Fibroblast of villous mesenchyme (primary cell): ENCODE measurements at regions not wholly inside any gene's neighbourhood (a gene's known extent, or its start where the extent isn't known, plus 50 kb on each side); places are given as distances from the start of the nearest gene placed in this dataset.

ENCODE experiments used
- DNase-seq: peaks from one replicate; pipeline ENCODE4 v3.0.0-alpha.2; 2010; ENCODE audit warnings: low read depth
- H3K4me3 ChIP-seq: 2 replicates; pipeline ENCODE4 v1.5.1; 2011; ENCODE audit warnings: low read depth, mild to moderate bottlenecking, low read length
- TF ChIP-seq, protein P1 (sequence below): IDR thresholded peaks from 2 replicates; pipeline ENCODE4 v1.5.1; 2012; ENCODE audit warnings: low read depth, mild to moderate bottlenecking, low read length; ENCODE audit not compliant: insufficient read depth

DNA sequence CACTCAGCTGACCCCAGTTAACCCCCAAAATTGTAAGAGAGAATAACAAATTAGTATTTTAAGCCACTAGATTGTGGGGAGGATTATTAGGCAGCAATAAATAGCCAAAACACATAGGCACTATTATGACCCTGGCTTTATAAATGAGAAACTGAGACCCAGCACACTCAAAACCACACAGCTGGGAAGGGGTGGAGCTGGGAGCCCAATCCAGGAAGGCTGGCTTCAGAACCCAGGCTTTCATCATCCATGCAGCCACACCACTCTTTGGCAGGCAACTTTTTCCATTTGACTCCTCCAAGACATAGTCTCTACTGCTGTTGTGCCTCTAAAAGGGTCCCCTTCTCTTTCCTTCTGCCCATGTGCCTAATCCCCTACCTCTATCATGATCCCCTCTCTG, 253.8 kb downstream of the DHX15 start:
- no peak overlapping the region for H3K4me3 ChIP-seq
- no peak for DNase-seq
- TF ChIP-seq, protein P1, sequence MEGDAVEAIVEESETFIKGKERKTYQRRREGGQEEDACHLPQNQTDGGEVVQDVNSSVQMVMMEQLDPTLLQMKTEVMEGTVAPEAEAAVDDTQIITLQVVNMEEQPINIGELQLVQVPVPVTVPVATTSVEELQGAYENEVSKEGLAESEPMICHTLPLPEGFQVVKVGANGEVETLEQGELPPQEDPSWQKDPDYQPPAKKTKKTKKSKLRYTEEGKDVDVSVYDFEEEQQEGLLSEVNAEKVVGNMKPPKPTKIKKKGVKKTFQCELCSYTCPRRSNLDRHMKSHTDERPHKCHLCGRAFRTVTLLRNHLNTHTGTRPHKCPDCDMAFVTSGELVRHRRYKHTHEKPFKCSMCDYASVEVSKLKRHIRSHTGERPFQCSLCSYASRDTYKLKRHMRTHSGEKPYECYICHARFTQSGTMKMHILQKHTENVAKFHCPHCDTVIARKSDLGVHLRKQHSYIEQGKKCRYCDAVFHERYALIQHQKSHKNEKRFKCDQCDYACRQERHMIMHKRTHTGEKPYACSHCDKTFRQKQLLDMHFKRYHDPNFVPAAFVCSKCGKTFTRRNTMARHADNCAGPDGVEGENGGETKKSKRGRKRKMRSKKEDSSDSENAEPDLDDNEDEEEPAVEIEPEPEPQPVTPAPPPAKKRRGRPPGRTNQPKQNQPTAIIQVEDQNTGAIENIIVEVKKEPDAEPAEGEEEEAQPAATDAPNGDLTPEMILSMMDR: no peak

DNA sequence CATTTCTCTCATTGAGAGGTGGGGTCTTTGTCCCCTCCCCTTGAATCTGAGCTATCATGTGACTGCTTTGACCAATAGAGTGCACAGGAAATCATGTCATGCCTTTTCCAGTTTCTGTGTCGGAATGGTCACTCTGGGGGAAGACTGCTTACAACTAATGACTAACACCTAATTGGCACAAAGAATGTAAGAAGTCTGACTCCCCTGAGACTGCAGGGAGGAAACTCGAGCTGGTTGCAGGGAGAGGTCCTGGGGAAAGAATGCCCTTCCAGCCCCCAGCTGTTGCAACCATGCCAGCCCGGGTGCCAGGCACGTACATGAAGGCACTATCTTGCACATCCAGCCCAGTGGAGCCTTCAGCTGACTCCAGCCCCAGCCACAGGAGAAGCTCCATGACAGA, 254.2 kb downstream of the DHX15 start:
- TF ChIP-seq, protein P1: no peak
- H3K4me3 ChIP-seq: no peak overlapping the region
- DNase-seq: no peak

DNA sequence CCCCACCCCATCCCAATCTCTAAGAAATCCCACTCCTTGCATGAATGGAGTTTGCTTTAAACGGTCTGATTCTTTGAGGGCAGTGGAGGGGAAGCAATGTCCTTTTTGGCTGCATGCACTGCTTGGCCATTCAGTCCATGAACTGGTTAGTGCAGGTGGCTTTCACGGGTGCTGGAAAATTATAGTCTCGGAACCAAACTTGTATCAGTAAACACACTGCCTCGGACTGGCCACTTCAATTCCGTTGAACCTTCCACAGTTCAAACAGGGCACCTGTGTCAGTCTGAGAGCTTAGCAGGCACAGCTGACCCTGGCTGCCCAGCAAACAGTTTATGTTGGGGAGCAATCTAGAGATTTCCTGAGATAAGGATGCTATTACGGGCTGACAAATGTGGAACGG, 255.6 kb downstream of the DHX15 start:
- H3K4me3 ChIP-seq: no peak overlapping the region
- DNase-seq: no peak
- TF ChIP-seq, protein P1: no peak

DNA sequence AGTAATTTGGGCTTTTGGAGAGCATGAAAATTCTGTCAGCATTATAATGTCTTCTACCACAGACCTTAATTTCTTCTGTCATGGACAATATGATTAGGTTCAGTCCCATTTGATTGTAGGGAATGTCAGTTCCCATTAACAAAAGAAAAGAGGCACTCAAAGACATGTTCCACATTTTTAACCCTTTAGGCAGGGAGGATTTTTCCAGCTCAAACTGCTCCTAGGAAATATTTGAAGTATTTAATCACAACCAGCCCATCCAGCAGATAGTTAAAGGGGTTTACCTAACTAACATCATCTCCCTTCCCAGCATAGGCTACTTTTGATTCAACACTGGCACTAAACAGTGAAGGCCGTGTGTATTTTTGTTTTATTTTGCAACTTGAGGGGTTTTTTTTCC, 256.0 kb downstream of the DHX15 start:
- no peak for DNase-seq
- H3K4me3 ChIP-seq: no peak overlapping the region
- TF ChIP-seq, protein P1: no peak

DNA sequence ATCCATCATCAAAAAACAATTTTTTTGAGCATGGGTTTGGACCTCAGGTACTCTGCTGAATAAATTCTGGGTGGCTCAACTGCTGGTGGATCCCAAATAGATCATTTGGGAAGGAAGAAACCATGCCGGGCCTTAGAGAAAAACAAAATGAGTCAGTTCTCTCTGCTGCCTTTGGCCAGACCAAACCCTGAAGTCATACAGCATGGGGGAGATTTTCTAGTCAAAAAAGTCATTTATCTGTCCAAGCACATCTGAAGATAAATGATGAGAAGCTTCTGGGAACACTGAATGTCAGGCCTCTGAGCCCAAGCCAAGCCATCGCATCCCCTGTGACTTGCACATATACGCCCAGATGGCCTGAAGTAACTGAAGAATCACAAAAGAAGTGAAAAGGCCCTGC, 261.4 kb downstream of the DHX15 start:
- TF ChIP-seq, protein P1: no peak

DNA sequence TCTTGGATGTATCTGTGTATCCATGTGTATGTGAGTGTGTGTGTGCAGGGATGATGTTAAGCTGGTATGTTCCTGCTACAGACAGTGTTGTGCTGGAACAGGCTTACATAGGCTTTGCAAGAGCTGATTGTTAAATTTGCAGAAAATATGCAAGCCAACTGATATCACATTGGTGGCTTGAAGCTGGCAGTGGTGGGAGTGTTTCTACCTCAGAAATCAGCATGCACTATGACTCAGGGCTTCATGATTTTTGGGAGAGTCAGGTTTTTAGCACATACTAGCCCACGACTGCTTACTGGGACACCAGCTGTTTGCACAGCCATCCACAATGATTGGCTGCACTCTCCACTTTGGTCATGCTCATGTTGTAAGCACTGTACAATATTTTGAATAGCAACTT, 261.8 kb downstream of the DHX15 start:
- TF ChIP-seq, protein P1: no peak
- no peak for DNase-seq

More for the DNA sequence above, 261.4 kb downstream of the DHX15 start:
- no peak overlapping the region for H3K4me3 ChIP-seq
- no peak for DNase-seq

DNA sequence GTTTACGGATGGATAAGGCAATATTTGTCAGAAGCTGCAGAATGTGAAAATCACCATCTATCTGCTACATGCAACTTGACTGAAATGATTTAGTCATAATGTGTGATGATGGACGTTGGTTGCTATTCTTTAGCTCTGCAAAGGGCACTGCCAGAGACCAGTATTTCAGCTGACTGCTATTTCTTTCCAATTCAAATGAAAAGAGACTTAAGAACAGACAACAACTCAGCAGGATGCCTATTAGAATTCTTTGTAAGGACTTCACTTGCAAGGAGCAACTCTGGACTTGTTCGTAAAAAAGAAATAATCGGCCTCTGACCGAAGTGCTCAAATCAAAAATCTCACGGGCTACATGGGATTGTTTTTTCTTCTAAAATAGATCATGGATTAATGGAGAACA, 262.7 kb downstream of the DHX15 start:
- DNase-seq: no peak
- no peak overlapping the region for H3K4me3 ChIP-seq
- TF ChIP-seq, protein P1: no peak

More for the DNA sequence above, 261.8 kb downstream of the DHX15 start:
- no peak overlapping the region for H3K4me3 ChIP-seq
